ENCODE measurements at regions not wholly inside any gene's neighbourhood (a gene's known extent, or its start where the extent isn't known, plus 50 kb on each side); places are given as distances from the start of the nearest gene placed in this dataset.

DNA sequence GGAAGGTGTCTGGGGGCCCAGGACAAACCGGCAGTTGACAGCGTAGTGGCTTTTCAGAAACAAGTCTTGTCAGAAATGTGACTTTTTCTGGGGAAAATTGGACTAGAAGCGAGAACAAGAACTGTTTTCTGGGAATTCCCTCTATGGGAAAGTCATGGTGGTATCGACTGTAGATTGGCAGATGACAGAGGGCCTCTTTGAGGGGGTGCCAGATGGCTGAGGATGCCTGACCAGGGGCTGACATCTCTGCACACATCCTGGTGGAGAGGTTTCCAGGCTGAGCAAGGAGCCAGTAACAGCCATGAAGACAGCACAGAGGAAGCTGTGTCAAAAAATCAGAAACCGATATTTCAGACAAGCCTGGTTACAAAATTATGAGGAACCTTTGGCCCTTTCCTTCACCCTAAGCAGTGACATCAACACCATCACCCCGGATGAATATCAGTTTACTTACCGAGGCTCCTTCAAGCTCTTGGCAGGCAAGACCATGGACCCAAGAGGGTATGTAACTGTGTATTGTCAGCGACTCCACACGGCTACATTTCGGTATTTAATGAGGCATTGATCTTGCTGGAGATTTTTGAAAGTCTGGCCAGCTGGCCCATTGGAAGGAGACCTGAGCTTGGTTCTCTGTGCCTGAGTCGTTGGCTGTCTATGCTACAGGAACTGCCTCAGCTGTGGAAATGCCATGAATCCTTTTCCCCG, 1525.3 kb upstream of the TMEM132C start:
- no peak for DNase-seq (ENCODE audit: extremely low read depth, insufficient read length)
- H3K4me3 ChIP-seq (replicated peaks; ENCODE audit: low read depth, low read length) = no peak overlapping the region
- TF ChIP-seq, protein P1, sequence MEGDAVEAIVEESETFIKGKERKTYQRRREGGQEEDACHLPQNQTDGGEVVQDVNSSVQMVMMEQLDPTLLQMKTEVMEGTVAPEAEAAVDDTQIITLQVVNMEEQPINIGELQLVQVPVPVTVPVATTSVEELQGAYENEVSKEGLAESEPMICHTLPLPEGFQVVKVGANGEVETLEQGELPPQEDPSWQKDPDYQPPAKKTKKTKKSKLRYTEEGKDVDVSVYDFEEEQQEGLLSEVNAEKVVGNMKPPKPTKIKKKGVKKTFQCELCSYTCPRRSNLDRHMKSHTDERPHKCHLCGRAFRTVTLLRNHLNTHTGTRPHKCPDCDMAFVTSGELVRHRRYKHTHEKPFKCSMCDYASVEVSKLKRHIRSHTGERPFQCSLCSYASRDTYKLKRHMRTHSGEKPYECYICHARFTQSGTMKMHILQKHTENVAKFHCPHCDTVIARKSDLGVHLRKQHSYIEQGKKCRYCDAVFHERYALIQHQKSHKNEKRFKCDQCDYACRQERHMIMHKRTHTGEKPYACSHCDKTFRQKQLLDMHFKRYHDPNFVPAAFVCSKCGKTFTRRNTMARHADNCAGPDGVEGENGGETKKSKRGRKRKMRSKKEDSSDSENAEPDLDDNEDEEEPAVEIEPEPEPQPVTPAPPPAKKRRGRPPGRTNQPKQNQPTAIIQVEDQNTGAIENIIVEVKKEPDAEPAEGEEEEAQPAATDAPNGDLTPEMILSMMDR (IDR thresholded peaks at IDR 0.05; ENCODE audit: insufficient read depth, low read length, poor library complexity, severe bottlenecking) = no peak
- H3K36me3 ChIP-seq (ENCODE audit: control insufficient read depth, insufficient read depth, low read length) = no peaks in the 10 kb centered on the region
- no peaks in the 10 kb centered on the region for H3K27me3 ChIP-seq (replicated peaks; ENCODE audit: control insufficient read depth, insufficient read depth, low read length)

DNA sequence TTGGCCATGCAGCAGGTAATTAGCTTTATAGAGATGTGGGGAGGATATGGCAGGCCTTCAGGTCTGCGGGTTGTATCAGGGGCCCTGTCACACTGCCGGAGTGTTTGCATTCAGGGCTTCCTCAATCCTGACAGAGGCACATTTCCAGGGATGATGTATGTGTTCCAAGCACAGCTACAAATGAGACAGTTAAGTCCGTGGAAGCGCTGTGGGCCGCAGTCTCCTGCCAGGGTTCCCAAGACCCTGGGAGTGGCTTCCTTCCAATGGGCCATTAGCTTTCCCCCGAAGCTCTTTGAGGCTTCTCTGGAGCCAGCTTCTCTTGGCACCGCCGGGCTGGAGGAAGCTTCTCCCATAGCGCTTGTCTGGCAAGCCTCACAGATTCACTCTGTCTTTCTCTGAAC, 1524.7 kb upstream of the TMEM132C start:
- Histone ChIP-seq H3K27me3 (replicated peaks; ENCODE audit: control insufficient read depth, insufficient read depth, low read length) (no peaks in the 10 kb centered on the region), H3K4me3 (replicated peaks; ENCODE audit: low read depth, low read length) (no peak overlapping the region), H3K36me3 (ENCODE audit: control insufficient read depth, insufficient read depth, low read length) (no peaks in the 10 kb centered on the region)
- TF ChIP-seq, protein P1 (IDR thresholded peaks at IDR 0.05; ENCODE audit: insufficient read depth, low read length, poor library complexity, severe bottlenecking) = no peak
- no peak for DNase-seq (ENCODE audit: extremely low read depth, insufficient read length)

DNA sequence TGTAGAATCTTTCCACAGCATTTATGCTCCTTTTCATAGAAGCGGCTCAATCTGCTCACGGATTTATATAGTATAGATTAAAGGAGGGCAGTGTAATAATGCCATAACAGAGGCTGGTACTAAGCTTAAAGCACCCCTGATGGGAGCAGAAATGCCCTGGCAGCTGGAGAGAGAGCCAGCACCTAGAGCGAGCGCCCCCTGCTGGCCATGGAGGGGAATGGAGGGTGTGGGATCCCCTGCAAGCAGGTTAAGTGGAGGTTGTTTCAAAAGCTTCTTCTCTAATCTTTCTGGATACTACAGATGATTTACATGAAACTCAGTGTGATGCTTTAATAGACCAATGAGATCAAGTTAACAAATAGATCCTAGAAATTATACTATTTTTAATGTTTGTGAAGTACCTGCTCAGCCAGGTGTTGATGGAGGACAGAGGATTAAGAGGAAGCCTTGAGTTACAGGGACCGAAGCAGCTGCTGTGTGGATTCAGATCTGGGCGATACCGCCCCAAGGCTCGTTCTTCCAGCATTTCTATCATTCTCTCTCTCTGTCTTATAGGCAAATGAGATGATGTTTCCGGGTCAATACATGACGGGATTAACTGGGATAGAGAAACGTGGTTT, 1519.3 kb upstream of the TMEM132C start:
- Histone ChIP-seq H3K36me3 (ENCODE audit: control insufficient read depth, insufficient read depth, low read length) (no peaks in the 10 kb centered on the region), H3K4me3 (replicated peaks; ENCODE audit: low read depth, low read length) (no peak overlapping the region), H3K27me3 (replicated peaks; ENCODE audit: control insufficient read depth, insufficient read depth, low read length) (no peaks in the 10 kb centered on the region)
- TF ChIP-seq, protein P1 (IDR thresholded peaks at IDR 0.05; ENCODE audit: insufficient read depth, low read length, poor library complexity, severe bottlenecking) = peak; percentile 81
- DNase-seq (ENCODE audit: extremely low read depth, insufficient read length) = no peak

DNA sequence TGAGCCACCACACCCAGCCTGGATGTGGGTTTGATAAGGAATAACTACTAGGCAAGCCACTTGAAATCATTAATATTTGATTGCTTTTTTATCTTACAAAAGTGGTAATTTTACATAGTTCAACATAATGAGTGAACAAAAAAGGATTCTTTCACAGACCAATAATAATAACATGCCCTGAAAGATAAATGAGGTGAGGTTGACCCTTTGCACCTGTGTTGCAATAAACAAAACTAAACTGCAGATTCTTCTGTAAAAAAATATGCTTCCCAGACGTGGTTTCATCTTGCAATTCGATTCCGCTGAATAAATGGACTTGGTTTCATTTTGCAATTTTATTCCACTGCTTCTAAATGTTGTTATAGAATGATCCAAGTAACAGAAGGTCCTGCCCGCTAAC, 1514.9 kb upstream of the TMEM132C start:
- no peak for DNase-seq (ENCODE audit: extremely low read depth, insufficient read length)
- Histone ChIP-seq H3K4me3 (replicated peaks; ENCODE audit: low read depth, low read length) (no peak overlapping the region), H3K27me3 (replicated peaks; ENCODE audit: control insufficient read depth, insufficient read depth, low read length) (no peaks in the 10 kb centered on the region), H3K36me3 (ENCODE audit: control insufficient read depth, insufficient read depth, low read length) (no peaks in the 10 kb centered on the region)
- TF ChIP-seq, protein P1 (IDR thresholded peaks at IDR 0.05; ENCODE audit: insufficient read depth, low read length, poor library complexity, severe bottlenecking) = no peak

DNA sequence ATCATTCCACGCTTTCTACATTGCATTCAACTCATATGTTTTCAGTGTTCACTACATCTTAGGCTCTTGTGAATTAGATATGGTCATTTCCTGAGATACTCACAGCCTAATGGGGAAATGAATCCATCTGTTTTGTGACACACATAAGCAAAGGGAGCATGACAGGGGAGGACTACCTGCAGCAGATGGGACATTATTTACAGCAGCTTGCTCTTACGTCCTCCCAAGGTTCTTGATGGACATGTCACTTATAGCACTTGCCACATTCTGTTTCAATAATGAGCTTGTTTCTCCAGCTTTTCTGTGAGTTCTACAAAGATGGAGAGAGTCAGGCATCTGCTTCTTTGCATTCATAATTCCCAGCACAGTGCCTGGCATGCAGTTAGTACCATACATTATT, 1509.6 kb upstream of the TMEM132C start:
- no peak overlapping the region for H3K4me3 ChIP-seq (replicated peaks; ENCODE audit: low read depth, low read length)
- no peaks in the 10 kb centered on the region for H3K36me3 ChIP-seq (ENCODE audit: control insufficient read depth, insufficient read depth, low read length)
- TF ChIP-seq, protein P1 (IDR thresholded peaks at IDR 0.05; ENCODE audit: insufficient read depth, low read length, poor library complexity, severe bottlenecking) = no peak
- DNase-seq (ENCODE audit: extremely low read depth, insufficient read length) = no peak
- no peaks in the 10 kb centered on the region for H3K27me3 ChIP-seq (replicated peaks; ENCODE audit: control insufficient read depth, insufficient read depth, low read length)

Measured in GM06990 (cell line).